ENCODE measurements at regions not wholly inside any gene's neighbourhood (a gene's known extent, or its start where the extent isn't known, plus 50 kb on each side); places are given as distances from the start of the nearest gene placed in this dataset.

DNA sequence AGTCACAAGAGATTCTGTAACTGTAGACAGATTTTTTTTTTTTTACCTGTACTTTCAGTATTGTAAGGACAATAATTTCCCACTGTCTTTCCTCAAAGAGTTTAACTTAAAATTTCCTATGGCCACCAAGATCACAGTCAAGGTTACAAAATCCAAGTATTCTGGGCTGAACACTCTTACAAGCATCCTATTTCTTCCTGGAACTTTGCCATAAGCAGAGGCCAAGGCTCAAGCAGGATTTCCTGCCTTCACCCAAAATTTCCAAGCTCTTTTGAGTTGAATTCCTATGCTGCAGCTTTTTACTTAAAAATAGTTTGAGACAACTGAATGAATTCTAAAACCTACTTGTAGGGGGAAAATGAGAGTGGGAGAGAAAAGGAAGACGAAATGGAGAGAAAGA lies 299.4 kb downstream of the ZNF516 start:
- no peak overlapping the region for H2AFZ ChIP-seq (ENCODE audit: low read depth, low read length)
- no peak overlapping the region for H3K27ac ChIP-seq (ENCODE audit: extremely low read depth, low read depth, low read length)
- H3K4me3 ChIP-seq: no peak overlapping the region
- no peaks in the 10 kb centered on the region for H3K27me3 ChIP-seq (ENCODE audit: control insufficient read depth in 2 of 2, insufficient read depth in 2 of 2, low read length in 2 of 2)
- ATAC-seq (no peak), FAIRE-seq (no peak), DNase-seq (ENCODE audit: extremely low read depth in 1 of 4, low spot score in 3 of 4) (no peak)
- no peaks in the 10 kb centered on the region for H3K9me1 ChIP-seq (ENCODE audit: control insufficient read depth, insufficient read depth, low read length)
- ChIA-PET CTCF (ENCODE audit: low intra/inter-chr PET ratio) (no interaction called here), POLR2A (no interaction called here)
- no peaks in the 10 kb centered on the region for H3K9me3 ChIP-seq (replicated peaks; ENCODE audit: control insufficient read depth, insufficient read depth, low read depth, low read length)
- H3K79me2 ChIP-seq (ENCODE audit: control insufficient read depth, insufficient read depth, low read length): no peaks in the 10 kb centered on the region
- WGBS (ENCODE audit: insufficient coverage, low coverage, missing lambda C conversion rate): 0% methylated on average over 1 of the region's 1 CpG
- in situ Hi-C loops (cut with MboI): no loop called here
- H3K4me1 ChIP-seq (replicated peaks in 1 of 2; ENCODE audit: control insufficient read depth in 2 of 2, insufficient read depth in 2 of 2, low read length in 2 of 2): no peaks in the 10 kb centered on the region
- no peak overlapping the region for H3K4me2 ChIP-seq (ENCODE audit: insufficient read depth, low read length)
- intact Hi-C loops (cut with micrococcal nuclease): no loop called here
- BruUV-seq (replicated peaks): no TSS peak
- H4K20me1 ChIP-seq (replicated peaks; ENCODE audit: control insufficient read depth, insufficient read depth, low read length): no peaks in the 10 kb centered on the region
- TF ChIP-seq, protein P1, sequence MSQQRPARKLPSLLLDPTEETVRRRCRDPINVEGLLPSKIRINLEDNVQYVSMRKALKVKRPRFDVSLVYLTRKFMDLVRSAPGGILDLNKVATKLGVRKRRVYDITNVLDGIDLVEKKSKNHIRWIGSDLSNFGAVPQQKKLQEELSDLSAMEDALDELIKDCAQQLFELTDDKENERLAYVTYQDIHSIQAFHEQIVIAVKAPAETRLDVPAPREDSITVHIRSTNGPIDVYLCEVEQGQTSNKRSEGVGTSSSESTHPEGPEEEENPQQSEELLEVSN (IDR thresholded peaks at IDR 0.05; ENCODE audit: borderline replicate concordance in 1 of 2, extremely low read depth in 1 of 2, insufficient read depth in 1 of 2, insufficient read length in 1 of 2, low read depth in 1 of 2, low read length in 1 of 2, poor library complexity in 1 of 2, severe bottlenecking in 1 of 2): no peak
- no peak for TF ChIP-seq PPARD (CRISPR knock-in tag; IDR thresholded peaks at IDR 0.05)
- TF ChIP-seq, protein P2, sequence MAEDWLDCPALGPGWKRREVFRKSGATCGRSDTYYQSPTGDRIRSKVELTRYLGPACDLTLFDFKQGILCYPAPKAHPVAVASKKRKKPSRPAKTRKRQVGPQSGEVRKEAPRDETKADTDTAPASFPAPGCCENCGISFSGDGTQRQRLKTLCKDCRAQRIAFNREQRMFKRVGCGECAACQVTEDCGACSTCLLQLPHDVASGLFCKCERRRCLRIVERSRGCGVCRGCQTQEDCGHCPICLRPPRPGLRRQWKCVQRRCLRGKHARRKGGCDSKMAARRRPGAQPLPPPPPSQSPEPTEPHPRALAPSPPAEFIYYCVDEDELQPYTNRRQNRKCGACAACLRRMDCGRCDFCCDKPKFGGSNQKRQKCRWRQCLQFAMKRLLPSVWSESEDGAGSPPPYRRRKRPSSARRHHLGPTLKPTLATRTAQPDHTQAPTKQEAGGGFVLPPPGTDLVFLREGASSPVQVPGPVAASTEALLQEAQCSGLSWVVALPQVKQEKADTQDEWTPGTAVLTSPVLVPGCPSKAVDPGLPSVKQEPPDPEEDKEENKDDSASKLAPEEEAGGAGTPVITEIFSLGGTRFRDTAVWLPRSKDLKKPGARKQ (CRISPR knock-in tag; IDR thresholded peaks at IDR 0.05): no peak
- TF ChIP-seq, protein P3, sequence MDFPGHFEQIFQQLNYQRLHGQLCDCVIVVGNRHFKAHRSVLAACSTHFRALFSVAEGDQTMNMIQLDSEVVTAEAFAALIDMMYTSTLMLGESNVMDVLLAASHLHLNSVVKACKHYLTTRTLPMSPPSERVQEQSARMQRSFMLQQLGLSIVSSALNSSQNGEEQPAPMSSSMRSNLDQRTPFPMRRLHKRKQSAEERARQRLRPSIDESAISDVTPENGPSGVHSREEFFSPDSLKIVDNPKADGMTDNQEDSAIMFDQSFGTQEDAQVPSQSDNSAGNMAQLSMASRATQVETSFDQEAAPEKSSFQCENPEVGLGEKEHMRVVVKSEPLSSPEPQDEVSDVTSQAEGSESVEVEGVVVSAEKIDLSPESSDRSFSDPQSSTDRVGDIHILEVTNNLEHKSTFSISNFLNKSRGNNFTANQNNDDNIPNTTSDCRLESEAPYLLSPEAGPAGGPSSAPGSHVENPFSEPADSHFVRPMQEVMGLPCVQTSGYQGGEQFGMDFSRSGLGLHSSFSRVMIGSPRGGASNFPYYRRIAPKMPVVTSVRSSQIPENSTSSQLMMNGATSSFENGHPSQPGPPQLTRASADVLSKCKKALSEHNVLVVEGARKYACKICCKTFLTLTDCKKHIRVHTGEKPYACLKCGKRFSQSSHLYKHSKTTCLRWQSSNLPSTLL (IDR thresholded peaks at IDR 0.05): no peak
- TF ChIP-seq SMARCA5 (IDR thresholded peaks at IDR 0.05): no peak
- no peak for TF ChIP-seq TCF7 (IDR thresholded peaks at IDR 0.05; ENCODE audit: borderline replicate concordance)
- TF ChIP-seq PHTF2 (CRISPR knock-in tag; IDR thresholded peaks at IDR 0.05): no peak
- TF ChIP-seq PYGO2 (tag; IDR thresholded peaks at IDR 0.05): no peak
- no peaks in the 10 kb centered on the region for H3K36me3 ChIP-seq (ENCODE audit: control insufficient read depth, insufficient read depth, low read length)
- H3K9ac ChIP-seq (ENCODE audit: insufficient read depth in 1 of 2, low read depth in 2 of 2, low read length in 2 of 2): no peak overlapping the region

Data from K562 (cell line).